GM19455 (cell line): ENCODE measurements at regions not wholly inside any gene's neighbourhood (a gene's known extent, or its start where the extent isn't known, plus 50 kb on each side); places are given as distances from the start of the nearest gene placed in this dataset.

Source experiments
- ATAC-seq: cut with Tn5 transposase; IDR thresholded peaks from one replicate; pipeline ENCODE4 v1.9.1; 2021; ENCODE audit not compliant: unreplicated experiment

- ATAC-seq: no peak
Observed at GRCh38 chr3:187618722-187619121, 51.5 kb downstream of the SST start.

- ATAC-seq: no peak
Observed at GRCh38 chr3:187617213-187617612, 53.0 kb downstream of the SST start.

- peak; percentile 64 for ATAC-seq
Observed at GRCh38 chr3:187616307-187616972, 53.8 kb downstream of the SST start.

GRCh38 chr3:187615630-187616029 lies 54.6 kb downstream of the SST start:
- no peak for ATAC-seq

GRCh38 chr3:187612656-187613055 lies 57.5 kb downstream of the SST start:
- no peak for ATAC-seq

- no peak for ATAC-seq
Observed at GRCh38 chr3:187610981-187611511, 59.1 kb downstream of the SST start.

- no peak for ATAC-seq
Observed at GRCh38 chr3:187594272-187594671, 75.9 kb downstream of the SST start.

GRCh38 chr3:187593451-187593850 lies 76.7 kb downstream of the SST start:
- ATAC-seq: no peak

GRCh38 chr3:187590861-187591576 lies 79.2 kb downstream of the SST start:
- no peak for ATAC-seq

GRCh38 chr3:187587076-187587475 lies 83.1 kb downstream of the SST start:
- ATAC-seq: no peak

GRCh38 chr3:187586226-187586625 lies 84.0 kb downstream of the SST start:
- no peak for ATAC-seq

GRCh38 chr3:187572441-187572840 lies 97.8 kb downstream of the SST start:
- ATAC-seq: no peak

- no peak for ATAC-seq
Observed at GRCh38 chr3:187571701-187572100, 98.5 kb downstream of the SST start.

GRCh38 chr3:187570776-187571175 lies 99.4 kb downstream of the SST start:
- no peak for ATAC-seq

GRCh38 chr3:187568171-187568570 lies 102.0 kb downstream of the SST start:
- no peak for ATAC-seq

GRCh38 chr3:187567661-187568121 lies 102.5 kb downstream of the SST start:
- no peak for ATAC-seq

- no peak for ATAC-seq
Observed at GRCh38 chr3:187567021-187567420, 103.2 kb downstream of the SST start.

GRCh38 chr3:187565701-187566100 lies 104.5 kb downstream of the SST start:
- ATAC-seq: no peak

GRCh38 chr3:187558990-187559389 lies 111.2 kb downstream of the SST start:
- ATAC-seq: no peak

- ATAC-seq: no peak
Observed at GRCh38 chr3:187551416-187551815, 118.8 kb downstream of the SST start.

- ATAC-seq: no peak
Observed at GRCh38 chr3:187550446-187550845, 119.7 kb downstream of the SST start.

GRCh38 chr3:187545366-187545765 lies 124.8 kb downstream of the SST start:
- ATAC-seq: no peak
